Non-pigmented ciliary epithelial cell (primary cell): ENCODE measurements at regions not wholly inside any gene's neighbourhood (a gene's known extent, or its start where the extent isn't known, plus 50 kb on each side); places are given as distances from the start of the nearest gene placed in this dataset.
A peak's percentile ranks its signal among the peaks of the same experiment; 100 is the strongest.

Experiments
- DNase-seq: peaks from one replicate; pipeline ENCODE4 v3.0.0-alpha.2; 2010; ENCODE audit warnings: low read depth

GRCh38 chr14:83455561-83455960 is 1921.9 kb upstream of the SEL1L start:
- no peak for DNase-seq

- DNase-seq = no peak
These were observed 1927.9 kb upstream of the SEL1L start for GRCh38 chr14:83461521-83461920.

GRCh38 chr14:83462759-83463158 is 1929.1 kb upstream of the SEL1L start:
- DNase-seq = no peak

GRCh38 chr14:83463500-83464098 is 1929.9 kb upstream of the SEL1L start:
- DNase-seq = no peak

GRCh38 chr14:83467811-83468210 is 1934.2 kb upstream of the SEL1L start:
- DNase-seq = peak; percentile 42

- DNase-seq = no peak
These were observed 1936.8 kb upstream of the SEL1L start for GRCh38 chr14:83470466-83470865.

- DNase-seq = no peak
These were observed 1937.5 kb upstream of the SEL1L start for GRCh38 chr14:83470959-83471695.

GRCh38 chr14:83473416-83474235 is 1940.0 kb upstream of the SEL1L start:
- DNase-seq = no peak

GRCh38 chr14:83478741-83479140 is 1945.1 kb upstream of the SEL1L start:
- DNase-seq = peak; percentile 70

GRCh38 chr14:83483063-83483462 is 1949.4 kb upstream of the SEL1L start:
- peak; percentile 52 for DNase-seq

GRCh38 chr14:83485591-83485990 is 1951.9 kb upstream of the SEL1L start:
- no peak for DNase-seq

GRCh38 chr14:83491091-83491490 is 1957.4 kb upstream of the SEL1L start:
- DNase-seq = no peak

GRCh38 chr14:83520837-83521236 is 1987.2 kb upstream of the SEL1L start:
- DNase-seq = peak; percentile 6

GRCh38 chr14:83529531-83529930 is 1995.9 kb upstream of the SEL1L start:
- no peak for DNase-seq

GRCh38 chr14:83533734-83534133 is 1996.2 kb upstream of the FLRT2 start:
- no peak for DNase-seq

- no peak for DNase-seq
These were observed 1994.9 kb upstream of the FLRT2 start for GRCh38 chr14:83534995-83535394.

GRCh38 chr14:83535444-83535843 is 1994.5 kb upstream of the FLRT2 start:
- DNase-seq = no peak

GRCh38 chr14:83541147-83541546 is 1988.8 kb upstream of the FLRT2 start:
- no peak for DNase-seq

- DNase-seq = peak; percentile 28
These were observed 1981.7 kb upstream of the FLRT2 start for GRCh38 chr14:83548061-83548839.

GRCh38 chr14:83556065-83556464 is 1973.9 kb upstream of the FLRT2 start:
- peak; percentile 56 for DNase-seq

- DNase-seq = peak; percentile 86
These were observed 1973.0 kb upstream of the FLRT2 start for GRCh38 chr14:83556746-83557453.

GRCh38 chr14:83558946-83559345 is 1971.0 kb upstream of the FLRT2 start:
- DNase-seq = no peak
